T-helper 1 cell treated with Interleukin-12 subunit alpha and Interleukin-12 subunit beta and Interleukin-4 antibody, amounts not matched to agents 30 μg/mL and 1 μg/mL, for 36 hours (primary cell): ENCODE measurements at regions not wholly inside any gene's neighbourhood (a gene's known extent, or its start where the extent isn't known, plus 50 kb on each side); places are given as distances from the start of the nearest gene placed in this dataset.

Experiments used
- H3K27ac Mint-ChIP-seq: one replicate; pipeline ENCODE4 v1.8.0; 2021; ENCODE audit warnings: mild to moderate bottlenecking, mixed read lengths
- H3K27me3 Mint-ChIP-seq: one replicate; pipeline ENCODE4 v1.8.0; 2021; ENCODE audit warnings: low read depth, mixed read lengths
- H3K36me3 Mint-ChIP-seq: one replicate; pipeline ENCODE4 v1.8.0; 2021; ENCODE audit warnings: low read depth, mixed read lengths
- H3K4me1 Mint-ChIP-seq: one replicate; pipeline ENCODE4 v1.8.0; 2021; ENCODE audit warnings: low read depth, mixed read lengths
- H3K4me3 Mint-ChIP-seq: one replicate; pipeline ENCODE4 v1.8.0; 2021; ENCODE audit warnings: mild to moderate bottlenecking, moderate library complexity, mixed read lengths
- H3K9me3 Mint-ChIP-seq: one replicate; pipeline ENCODE4 v1.8.0; 2021; ENCODE audit warnings: mixed read lengths

DNA sequence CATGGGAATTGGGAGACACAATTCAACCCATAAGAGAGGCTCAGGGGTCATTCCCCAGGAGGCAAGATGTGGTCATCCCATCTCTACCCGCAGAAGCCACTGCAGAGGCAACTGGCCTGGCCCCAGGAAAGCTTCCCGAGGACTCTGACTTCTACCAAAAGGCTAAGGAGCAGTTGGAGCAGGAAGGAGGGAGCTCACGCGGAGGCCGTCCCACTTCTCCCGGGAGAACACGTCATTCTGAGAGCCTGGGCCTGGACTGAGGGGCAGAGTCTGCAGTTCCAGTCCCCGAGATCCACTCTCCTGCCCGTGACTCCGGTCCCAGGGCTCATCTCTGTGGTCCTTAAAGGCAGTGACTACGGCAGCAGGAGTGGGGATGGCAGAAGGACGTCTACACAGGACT lies 69.0 kb upstream of the TAF1B start:
- no peaks in the 10 kb centered on the region for H3K27me3 Mint-ChIP-seq
- H3K4me1 Mint-ChIP-seq: peaks cover 10% of the 10 kb centered on the region
- no peaks in the 10 kb centered on the region for H3K36me3 Mint-ChIP-seq
- H3K27ac Mint-ChIP-seq: no peak overlapping the region
- H3K4me3 Mint-ChIP-seq: no peak overlapping the region
- H3K9me3 Mint-ChIP-seq: no peaks in the 10 kb centered on the region

DNA sequence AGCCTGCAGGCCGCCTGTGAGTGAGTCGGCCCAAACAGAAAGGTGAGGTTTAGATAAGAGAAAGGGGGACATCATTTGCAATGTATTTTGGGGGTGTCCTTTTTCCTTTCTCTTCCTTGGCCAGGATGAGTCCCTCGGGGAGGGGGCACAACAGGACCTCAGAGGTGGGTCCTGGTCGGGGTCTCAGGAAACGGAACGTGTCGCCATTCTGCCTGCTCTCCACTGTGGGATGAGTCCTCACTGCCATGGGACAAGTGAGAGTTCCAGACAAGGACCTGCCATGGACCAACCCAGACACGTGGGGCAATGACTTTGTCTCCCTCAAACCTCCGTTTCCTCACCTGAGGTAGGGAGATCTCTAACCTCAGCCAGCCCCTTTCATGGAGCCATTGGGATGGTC lies 67.9 kb upstream of the TAF1B start:
- H3K27ac Mint-ChIP-seq: no peak overlapping the region
- H3K27me3 Mint-ChIP-seq: no peaks in the 10 kb centered on the region
- no peaks in the 10 kb centered on the region for H3K9me3 Mint-ChIP-seq
- no peak overlapping the region for H3K4me3 Mint-ChIP-seq
- no peaks in the 10 kb centered on the region for H3K36me3 Mint-ChIP-seq
- H3K4me1 Mint-ChIP-seq: peaks cover 18% of the 10 kb centered on the region

DNA sequence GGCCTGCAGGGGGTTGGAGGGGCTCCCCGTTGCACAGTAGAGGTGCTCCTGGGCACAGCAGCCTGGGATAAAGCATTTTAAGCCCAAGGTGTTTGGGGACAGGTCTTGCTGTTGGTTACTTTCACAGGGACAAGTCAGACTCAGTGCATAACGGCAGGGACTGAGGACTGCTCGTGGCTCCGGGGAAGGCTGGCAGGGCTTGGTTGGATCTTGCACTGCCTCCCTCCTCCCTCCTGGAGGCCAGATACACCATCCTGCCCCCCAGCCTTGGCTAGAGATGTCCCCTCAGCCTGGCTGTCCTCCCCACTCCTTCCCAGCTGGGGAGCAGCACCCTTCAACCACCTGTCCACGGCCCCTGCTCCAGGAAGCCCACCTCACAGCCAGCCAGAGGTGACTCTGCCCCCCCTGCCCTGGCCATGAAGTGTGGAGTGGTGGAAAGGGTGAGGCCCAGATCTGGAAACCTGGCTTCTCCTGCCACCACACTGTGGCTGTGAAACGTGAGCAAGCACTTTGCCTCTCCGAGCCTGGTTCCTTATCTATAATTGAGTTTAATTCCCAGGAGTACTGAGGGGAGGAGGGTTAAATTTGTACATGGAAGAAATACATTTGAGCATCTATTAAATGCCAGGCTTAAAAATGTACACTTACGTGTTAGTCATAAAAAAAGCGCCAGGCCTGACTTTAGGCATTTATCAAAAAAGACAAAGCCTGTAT lies 67.1 kb upstream of the TAF1B start:
- Mint-ChIP-seq H3K27me3 (no peaks in the 10 kb centered on the region), H3K4me3 (no peak overlapping the region), H3K36me3 (no peaks in the 10 kb centered on the region), H3K27ac (no peak overlapping the region), H3K4me1 (peaks cover 16% of the 10 kb centered on the region), H3K9me3 (no peaks in the 10 kb centered on the region)

DNA sequence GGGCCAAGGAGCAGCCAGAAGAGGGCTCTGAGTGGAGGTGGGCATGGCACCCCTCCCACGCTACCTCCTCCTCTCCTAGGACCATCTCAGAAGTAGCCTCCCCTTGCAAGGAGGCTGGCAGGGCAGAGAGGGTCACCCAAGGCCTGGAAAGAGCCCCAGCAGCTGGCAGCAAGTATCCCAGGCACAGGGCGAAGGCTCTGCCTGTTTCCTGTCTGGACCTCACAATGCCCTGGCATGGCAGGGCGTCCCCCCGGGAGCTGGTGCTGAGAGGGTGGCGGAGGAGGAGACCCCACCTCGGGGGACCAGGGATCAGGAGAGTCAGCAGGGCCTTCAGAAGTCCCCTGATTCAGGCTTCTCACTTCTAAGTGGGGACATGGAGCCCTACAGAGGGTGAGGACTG lies 66.2 kb upstream of the TAF1B start:
- H3K36me3 Mint-ChIP-seq: no peaks in the 10 kb centered on the region
- H3K27ac Mint-ChIP-seq: no peak overlapping the region
- no peaks in the 10 kb centered on the region for H3K27me3 Mint-ChIP-seq
- H3K9me3 Mint-ChIP-seq: no peaks in the 10 kb centered on the region
- peaks cover 20% of the 10 kb centered on the region for H3K4me1 Mint-ChIP-seq
- no peak overlapping the region for H3K4me3 Mint-ChIP-seq

DNA sequence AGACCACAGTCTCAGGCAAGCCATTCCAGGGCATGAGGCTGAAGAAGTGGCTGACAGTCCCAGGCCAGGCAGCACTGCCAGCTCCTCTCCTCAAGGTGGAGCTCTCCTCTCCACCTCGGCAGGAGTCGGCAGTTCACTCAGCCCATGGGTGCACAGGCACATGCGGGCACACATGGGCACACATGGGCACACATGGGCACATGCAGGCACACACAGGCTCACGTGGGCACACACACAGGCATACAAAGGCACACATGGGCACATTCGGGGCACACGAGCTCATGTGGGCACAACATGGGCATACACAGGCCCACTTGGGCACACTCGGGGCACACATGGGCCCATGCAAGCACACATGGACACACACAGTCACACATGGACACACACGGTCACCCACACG lies 65.3 kb upstream of the TAF1B start:
- Mint-ChIP-seq H3K4me3 (no peak overlapping the region), H3K27me3 (no peaks in the 10 kb centered on the region), H3K4me1 (peaks cover 30% of the 10 kb centered on the region), H3K27ac (no peak overlapping the region), H3K36me3 (no peaks in the 10 kb centered on the region), H3K9me3 (no peaks in the 10 kb centered on the region)

DNA sequence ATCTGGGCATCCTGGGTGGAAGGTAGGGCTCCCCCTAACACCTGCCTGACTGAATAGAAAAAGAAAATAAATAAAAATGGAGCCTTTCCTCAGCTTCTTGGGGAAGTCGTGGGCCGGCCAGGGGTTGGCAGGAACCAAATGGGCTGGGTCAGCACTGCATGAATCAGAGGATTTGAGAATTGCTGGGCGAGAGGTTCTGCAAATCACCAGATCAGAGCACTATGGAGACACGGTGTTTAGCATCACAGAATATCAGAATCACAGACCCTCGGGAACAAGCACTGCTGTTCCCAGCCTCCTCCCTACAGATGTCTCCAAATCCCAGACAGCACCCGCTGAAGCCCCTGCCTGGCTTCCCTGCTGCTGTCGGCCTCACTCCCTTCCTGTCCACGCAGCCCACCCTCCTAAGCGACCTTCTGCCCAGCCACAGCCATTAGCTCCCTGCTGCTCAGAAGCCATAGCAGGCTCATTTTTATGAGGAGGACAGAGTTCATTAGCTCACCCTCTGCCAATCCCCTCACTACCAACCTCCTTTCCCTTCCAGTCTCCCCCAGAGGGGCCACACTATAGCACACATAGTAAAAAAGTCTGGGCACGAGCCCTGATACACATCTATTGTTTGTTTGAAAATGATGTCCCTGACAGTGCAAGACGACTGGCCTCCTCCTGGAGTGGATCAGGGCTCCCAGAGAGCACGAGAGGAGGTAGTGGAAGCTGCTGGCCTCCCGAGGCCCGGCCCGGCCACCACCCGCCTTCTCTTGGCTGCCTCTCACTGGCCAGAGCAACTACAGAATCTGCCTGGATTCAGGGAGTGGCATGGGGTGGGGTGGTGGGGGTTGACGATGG lies 64.6 kb upstream of the TAF1B start:
- Mint-ChIP-seq H3K4me1 (peaks cover 35% of the 10 kb centered on the region), H3K27me3 (no peaks in the 10 kb centered on the region), H3K36me3 (peaks cover 2% of the 10 kb centered on the region), H3K9me3 (no peaks in the 10 kb centered on the region), H3K27ac (no peak overlapping the region), H3K4me3 (no peak overlapping the region)

DNA sequence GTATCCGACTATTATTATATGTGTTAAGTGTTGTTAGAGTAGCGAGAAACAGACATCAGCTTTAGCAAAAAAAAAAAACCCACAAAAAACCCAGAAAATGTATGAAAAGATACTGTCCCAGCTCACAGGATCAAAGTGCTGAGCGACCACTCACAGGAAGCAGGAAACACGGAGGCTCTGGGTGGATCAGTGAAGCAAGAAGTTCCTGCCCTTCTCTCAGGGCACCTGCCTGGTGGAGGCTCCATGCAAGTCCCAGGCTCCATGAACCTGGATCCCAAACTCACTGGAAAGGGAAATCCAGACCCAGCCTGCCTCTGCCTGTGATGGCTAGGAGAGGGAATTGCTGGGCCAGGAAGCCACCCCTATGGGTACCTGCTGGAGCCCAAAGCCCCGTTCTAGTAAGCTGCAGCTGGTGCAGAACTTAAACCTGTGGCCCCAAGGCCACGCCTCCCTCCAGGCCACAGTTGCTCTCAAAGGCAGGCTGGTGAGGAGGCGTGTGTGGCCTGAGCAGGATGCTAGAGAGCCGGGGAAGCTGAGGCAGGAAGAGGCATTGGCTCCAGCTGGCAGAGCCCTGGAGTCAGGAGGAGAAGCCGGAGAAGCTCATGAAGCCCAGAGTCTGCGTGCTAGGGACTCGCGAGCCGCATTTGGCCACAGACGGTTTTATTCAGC lies 63.5 kb upstream of the TAF1B start:
- Mint-ChIP-seq H3K27me3 (no peaks in the 10 kb centered on the region), H3K4me3 (peak overlapping the region; percentile 61), H3K27ac (peak overlapping the region; percentile 88), H3K4me1 (peaks cover 38% of the 10 kb centered on the region), H3K9me3 (peaks cover 9% of the 10 kb centered on the region), H3K36me3 (peaks cover 9% of the 10 kb centered on the region)

DNA sequence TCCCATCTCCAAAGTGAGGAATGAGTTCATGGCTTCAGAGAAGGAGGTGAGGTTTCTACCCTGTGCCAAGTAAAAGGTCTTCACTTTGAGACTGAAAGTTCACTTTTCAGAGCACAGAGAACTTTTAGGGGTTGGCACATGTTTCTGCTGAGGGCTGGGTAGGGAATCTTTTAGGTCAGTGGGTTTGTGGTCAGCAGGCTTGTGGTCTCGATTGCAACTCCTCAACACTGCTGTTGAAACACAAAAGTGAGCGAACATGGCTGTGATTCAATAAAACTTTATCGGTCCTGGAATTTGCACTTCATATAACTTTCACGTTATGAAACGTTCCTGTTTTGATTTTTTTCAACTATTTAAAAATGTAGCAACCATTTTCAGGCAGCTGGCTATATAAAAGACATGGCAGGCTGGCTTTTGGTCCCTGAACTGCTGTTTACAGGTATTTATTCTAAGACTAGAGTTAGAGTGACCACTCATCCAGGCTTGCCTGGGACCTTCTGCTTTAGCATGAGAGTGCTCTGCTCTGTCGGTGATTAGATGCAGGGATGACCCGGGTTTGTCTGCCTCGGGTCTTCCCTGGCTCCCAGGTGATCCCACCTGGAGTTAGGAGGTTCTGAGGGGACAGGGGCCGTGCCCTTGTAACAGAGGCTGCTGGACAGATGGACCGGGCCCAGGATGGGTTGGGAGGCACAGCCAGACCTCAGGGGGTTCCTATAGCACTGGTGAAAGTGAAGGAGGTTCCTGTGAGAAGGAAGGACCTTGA lies 62.7 kb upstream of the TAF1B start:
- Mint-ChIP-seq H3K36me3 (peaks cover 9% of the 10 kb centered on the region), H3K4me1 (peaks cover 39% of the 10 kb centered on the region), H3K9me3 (peaks cover 9% of the 10 kb centered on the region), H3K27ac (peak overlapping the region; percentile 88), H3K4me3 (no peak overlapping the region), H3K27me3 (no peaks in the 10 kb centered on the region)

DNA sequence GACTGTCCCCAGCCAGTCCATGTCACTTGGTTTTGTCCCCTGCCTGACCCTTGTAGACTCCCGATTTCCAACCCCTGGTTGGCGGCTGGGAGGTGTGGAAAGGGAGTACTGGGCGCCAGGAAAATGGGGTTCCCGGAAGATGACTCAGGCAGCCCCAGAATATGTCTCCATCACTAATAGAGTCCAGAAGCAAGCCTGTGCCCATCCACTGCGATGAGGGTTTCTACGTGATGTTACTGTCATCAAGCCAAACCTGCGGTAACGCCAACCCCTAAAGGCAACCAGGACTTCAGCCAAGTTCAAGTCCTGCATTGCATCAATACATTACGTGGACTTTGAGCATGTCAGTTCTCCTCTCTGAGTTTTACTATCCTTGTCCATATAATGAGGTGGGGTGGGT lies 62.0 kb upstream of the TAF1B start:
- Mint-ChIP-seq H3K36me3 (peaks cover 12% of the 10 kb centered on the region), H3K4me1 (peaks cover 39% of the 10 kb centered on the region), H3K27me3 (no peaks in the 10 kb centered on the region), H3K27ac (peak overlapping the region; percentile 64), H3K4me3 (no peak overlapping the region), H3K9me3 (peaks cover 9% of the 10 kb centered on the region)

DNA sequence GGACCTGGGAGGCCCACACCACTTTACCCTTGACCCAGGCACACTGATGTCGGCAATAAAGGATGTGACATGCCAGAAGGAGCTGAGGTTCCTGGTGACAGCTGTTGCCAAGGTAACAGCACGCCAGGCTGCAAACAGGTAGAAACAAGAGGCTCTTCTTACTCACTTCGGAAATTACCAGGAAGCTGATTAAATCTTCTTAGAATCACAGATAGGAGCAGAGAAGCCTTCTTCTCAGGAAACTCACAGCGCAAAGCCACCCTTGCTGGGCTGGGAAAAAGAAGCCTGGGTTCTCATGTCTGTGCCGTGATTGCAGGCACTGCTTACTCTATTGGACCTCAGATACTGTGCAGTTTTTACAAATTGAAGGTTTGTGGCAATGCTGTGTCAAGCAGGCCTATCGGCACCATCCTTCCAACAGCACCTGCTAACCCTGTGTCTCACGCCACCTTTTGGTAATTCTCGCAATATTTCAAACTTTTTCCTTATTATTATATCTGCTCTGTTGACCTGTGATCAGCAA lies 61.0 kb upstream of the TAF1B start:
- Mint-ChIP-seq H3K9me3 (peaks cover 11% of the 10 kb centered on the region), H3K36me3 (peaks cover 14% of the 10 kb centered on the region), H3K4me3 (peak overlapping the region; percentile 77), H3K4me1 (peaks cover 44% of the 10 kb centered on the region), H3K27ac (peak overlapping the region; percentile 98), H3K27me3 (no peaks in the 10 kb centered on the region)

DNA sequence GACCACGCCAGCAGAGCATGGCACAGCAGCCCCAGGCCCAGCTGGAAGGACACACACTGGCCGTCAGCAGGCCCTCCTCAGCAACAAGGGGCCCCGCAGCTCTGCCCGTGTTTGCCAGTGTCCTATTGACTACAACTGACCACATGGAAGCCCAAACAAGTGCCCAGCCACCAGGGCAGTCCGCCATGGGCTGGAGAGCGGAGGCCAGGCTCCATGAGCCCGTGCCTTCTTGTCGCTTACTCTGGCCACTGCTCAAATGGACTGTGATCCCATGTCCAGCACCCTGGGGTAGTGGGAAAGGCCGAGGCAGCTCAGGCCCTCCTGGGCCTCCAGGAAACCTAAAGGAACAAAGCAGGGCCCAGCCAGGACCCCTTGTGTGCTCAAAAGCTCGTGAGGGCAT lies 53.9 kb upstream of the TAF1B start:
- Mint-ChIP-seq H3K27me3 (no peaks in the 10 kb centered on the region), H3K4me1 (peaks cover 9% of the 10 kb centered on the region), H3K36me3 (peaks cover 18% of the 10 kb centered on the region), H3K4me3 (no peak overlapping the region), H3K27ac (no peak overlapping the region), H3K9me3 (peaks cover 21% of the 10 kb centered on the region)

DNA sequence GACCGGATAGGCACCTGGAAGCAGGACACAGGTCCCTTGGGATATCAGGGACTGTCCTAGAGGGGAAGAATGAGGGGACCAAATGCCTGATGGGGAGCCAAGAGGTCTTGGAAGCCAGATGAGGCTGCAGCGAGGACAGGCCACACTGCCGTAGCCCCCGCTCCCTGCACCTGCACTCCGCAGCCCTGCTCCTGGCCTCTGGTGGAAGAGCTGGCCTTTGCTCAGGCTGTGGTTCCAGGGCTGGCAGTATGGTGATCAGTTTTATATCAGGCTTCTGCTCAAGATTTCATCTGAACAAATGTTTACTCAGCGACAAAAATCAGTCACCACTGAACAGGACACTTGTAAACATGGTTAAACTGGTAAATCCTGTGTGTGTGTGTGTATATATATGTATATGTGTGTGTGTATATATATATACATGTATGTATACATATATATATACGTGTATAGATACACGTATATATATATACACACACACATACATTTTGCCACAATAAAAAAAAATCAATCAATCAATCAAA lies 52.5 kb upstream of the TAF1B start:
- peaks cover 13% of the 10 kb centered on the region for H3K36me3 Mint-ChIP-seq
- H3K27me3 Mint-ChIP-seq: no peaks in the 10 kb centered on the region
- H3K9me3 Mint-ChIP-seq: peaks cover 18% of the 10 kb centered on the region
- no peak overlapping the region for H3K4me3 Mint-ChIP-seq
- peaks cover 7% of the 10 kb centered on the region for H3K4me1 Mint-ChIP-seq
- H3K27ac Mint-ChIP-seq: no peak overlapping the region

DNA sequence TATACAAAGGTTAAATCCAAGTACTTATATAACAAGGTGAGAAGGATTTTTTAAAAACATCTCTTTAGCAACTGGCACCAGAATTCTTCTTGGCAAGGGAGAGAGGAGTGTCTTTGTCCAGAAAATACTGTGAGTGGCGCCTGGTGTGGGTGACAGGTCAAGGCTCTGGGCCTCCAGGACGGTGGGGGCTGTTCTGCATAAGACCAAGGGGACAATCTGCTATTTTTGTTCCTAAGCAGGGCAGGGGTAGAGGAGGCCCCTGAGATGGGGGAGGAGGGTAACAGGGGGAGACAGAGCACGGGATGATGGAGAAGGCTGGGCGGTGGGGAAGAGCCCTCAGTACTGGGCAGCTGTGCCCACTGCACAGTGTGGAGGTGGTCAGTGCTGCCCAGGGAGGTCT lies 51.6 kb upstream of the TAF1B start:
- H3K4me1 Mint-ChIP-seq: peaks cover 7% of the 10 kb centered on the region
- H3K27ac Mint-ChIP-seq: no peak overlapping the region

More for the DNA sequence above, 51.6 kb upstream of the TAF1B start:
- Mint-ChIP-seq H3K36me3 (peaks cover 11% of the 10 kb centered on the region), H3K9me3 (peaks cover 18% of the 10 kb centered on the region), H3K27me3 (no peaks in the 10 kb centered on the region), H3K4me3 (no peak overlapping the region)
